RWPE1 (cell line): ENCODE measurements at regions not wholly inside any gene's neighbourhood (a gene's known extent, or its start where the extent isn't known, plus 50 kb on each side); places are given as distances from the start of the nearest gene placed in this dataset.

Experiments used
- CTCF ChIA-PET: fragments of 350-600 bp; sonication (Branson Sonifier 250); formaldehyde crosslinking; extraction: SDS; loops from one replicate; lab custom pipeline; 2021; lab: Yijun Ruan, JAX
- POLR2A ChIA-PET: fragments of 400-600 bp; formaldehyde crosslinking; extraction: SDS; loops from one replicate; lab custom pipeline; 2020; ENCODE audit warnings: antibody characterized with exemption; ENCODE audit not compliant: low non-redundant PET; lab: Yijun Ruan, JAX
- DNase-seq: peaks from one replicate; pipeline ENCODE4 v3.0.0; 2012; ENCODE audit warnings: low spot score
- H3K27ac ChIP-seq: fragments of 450-650 bp; 2 replicates; pipeline ENCODE4 v1.5.1; 2017
- TF ChIP-seq, protein P1 (sequence below): fragments of 450-650 bp; conservative IDR thresholded peaks from 2 replicates; pipeline ENCODE4 v1.5.1; 2017; ENCODE audit warnings: low read depth, mild to moderate bottlenecking

- DNase-seq: no peak
- ChIA-PET CTCF (interaction anchor here (1.1 kb wide), 1 partner anchor 10 kb away, joined by 3 read pairs; no protein-coding TSS in a partner anchor), POLR2A (no interaction called here)
- TF ChIP-seq, protein P1, sequence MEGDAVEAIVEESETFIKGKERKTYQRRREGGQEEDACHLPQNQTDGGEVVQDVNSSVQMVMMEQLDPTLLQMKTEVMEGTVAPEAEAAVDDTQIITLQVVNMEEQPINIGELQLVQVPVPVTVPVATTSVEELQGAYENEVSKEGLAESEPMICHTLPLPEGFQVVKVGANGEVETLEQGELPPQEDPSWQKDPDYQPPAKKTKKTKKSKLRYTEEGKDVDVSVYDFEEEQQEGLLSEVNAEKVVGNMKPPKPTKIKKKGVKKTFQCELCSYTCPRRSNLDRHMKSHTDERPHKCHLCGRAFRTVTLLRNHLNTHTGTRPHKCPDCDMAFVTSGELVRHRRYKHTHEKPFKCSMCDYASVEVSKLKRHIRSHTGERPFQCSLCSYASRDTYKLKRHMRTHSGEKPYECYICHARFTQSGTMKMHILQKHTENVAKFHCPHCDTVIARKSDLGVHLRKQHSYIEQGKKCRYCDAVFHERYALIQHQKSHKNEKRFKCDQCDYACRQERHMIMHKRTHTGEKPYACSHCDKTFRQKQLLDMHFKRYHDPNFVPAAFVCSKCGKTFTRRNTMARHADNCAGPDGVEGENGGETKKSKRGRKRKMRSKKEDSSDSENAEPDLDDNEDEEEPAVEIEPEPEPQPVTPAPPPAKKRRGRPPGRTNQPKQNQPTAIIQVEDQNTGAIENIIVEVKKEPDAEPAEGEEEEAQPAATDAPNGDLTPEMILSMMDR: no peak
- no peak overlapping the region for H3K27ac ChIP-seq
Measured at GRCh38 chr5:124679578-124680199, 66.8 kb downstream of the ZNF608 start.

GRCh38 chr5:124678922-124679519 is 67.4 kb downstream of the ZNF608 start:
- ChIA-PET CTCF (no interaction called here), POLR2A (no interaction called here)
- no peak overlapping the region for H3K27ac ChIP-seq
- TF ChIP-seq, protein P1: no peak
- no peak for DNase-seq

DNA sequence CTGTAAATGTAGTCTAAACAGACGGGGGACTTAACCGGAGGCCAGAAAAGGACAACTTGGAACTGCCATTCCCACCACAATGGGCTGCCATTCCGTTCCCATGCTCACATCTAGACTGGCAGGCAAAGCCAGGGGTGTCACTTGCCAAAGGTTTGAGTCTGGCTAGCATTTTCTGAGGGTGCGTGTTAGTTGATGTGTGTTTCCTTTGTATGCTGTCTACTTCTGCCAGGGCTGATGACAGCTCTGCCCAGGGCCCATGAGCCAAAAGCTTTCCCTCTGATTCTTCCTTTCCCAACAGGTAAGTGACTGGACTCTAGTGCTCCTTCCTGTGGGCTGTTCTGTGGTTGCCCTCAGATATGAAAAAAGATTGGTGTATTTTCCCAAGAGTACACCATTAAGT is 68.0 kb downstream of the ZNF608 start:
- ChIA-PET CTCF (no interaction called here), POLR2A (no interaction called here)
- no peak for DNase-seq
- H3K27ac ChIP-seq: no peak overlapping the region
- TF ChIP-seq, protein P1: no peak

DNA sequence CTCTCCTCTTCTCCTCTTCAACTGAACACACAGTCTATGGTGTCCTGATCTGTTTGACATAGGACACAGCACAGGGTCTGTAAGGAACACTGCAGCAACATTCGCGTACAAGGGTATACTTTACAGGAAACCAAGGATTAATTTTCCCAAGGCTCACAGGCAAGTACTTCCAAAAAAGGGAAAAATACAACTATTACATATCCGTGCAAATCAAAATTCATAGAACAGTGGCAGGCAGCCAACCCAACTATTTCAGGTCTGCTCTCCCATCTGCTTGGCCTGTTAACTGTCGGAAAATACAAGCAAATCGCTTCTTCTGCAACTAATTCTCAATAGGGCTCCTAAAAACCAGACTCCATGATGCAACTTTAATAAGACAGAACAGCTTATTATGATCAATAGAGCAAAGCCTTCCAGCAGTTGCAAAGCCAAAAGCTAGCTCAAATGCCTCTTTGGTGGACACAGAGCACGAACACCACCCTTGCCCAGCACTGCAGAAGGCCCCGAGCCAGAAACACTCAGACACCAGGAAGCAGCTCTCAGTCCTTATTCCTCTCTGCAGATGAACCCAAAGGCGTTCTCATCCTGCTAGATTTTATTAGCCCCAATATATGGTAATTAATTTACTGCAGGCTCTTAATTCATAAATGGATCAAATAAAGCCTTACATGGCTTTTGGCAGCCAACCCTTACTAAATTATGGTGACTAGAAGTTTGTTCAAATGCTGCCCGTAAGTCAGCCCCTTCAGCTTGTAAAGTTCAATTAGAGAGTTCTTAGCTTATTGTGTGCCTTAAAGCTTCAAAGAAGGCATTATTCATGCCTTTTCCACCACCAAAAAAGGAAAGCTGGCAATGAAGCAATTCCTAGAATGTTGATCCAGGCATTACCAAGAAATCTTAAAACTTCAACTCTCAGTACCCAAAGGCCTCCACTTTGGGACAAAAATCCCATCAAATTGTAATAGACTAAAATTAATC is 68.8 kb downstream of the ZNF608 start:
- no peak overlapping the region for H3K27ac ChIP-seq
- TF ChIP-seq, protein P1: no peak
- POLR2A ChIA-PET: no interaction called here
- DNase-seq: no peak
- CTCF ChIA-PET: no interaction called here

DNA sequence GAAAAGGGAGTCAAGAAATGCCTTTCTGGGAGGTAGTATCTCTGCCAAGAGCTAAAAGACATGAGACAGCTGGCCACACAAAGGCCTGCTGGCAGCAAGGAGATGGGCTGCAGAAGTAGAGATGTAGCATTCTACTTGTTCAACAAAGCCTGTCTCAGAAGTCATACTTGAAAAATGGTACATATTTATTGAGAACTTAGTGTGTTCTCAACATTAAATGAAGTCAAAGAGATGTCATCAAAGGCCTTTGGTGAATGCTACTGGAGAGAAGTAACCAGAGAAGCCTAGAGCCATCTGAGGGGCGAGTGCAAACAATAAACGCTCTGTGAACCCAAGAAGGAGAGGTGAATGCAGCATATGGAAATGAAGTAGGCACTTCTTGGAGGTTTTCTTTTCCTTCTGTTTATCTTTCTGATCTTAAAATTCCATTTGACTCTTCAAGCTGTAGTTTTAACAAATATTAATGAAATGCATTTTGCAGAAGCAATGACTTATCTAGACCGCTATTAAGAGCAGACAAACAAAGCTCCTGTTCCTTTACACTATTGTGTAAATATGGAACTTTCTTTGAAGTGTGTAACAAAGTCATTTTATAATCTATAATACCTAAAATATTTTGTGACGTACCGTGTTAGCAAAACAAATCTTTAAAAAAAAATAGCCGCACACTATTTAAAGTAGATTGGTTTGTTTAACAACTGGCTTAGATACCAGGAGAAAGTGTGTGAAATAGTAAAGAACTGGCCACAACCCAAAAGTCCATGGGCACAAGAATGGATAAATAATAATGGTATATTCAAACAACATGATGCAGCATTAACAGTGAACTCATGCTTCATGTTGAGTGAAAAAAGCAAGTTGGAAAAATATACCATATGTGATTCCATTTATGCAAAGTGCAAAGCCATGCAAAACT is 70.2 kb downstream of the ZNF608 start:
- CTCF ChIA-PET: no interaction called here
- DNase-seq: no peak
- POLR2A ChIA-PET: no interaction called here

More for the DNA sequence above, 70.2 kb downstream of the ZNF608 start:
- TF ChIP-seq, protein P1: no peak
- no peak overlapping the region for H3K27ac ChIP-seq
